Spinal cord (tissue), 9 donors: ENCODE measurements at regions not wholly inside any gene's neighbourhood (a gene's known extent, or its start where the extent isn't known, plus 50 kb on each side); places are given as distances from the start of the nearest gene placed in this dataset.

Source experiments
- DNase-seq, 6 donors: peaks; one replicate each; pipeline versions ENCODE4 v3.0.0 to v3.0.0-alpha.2; 2013 to 2015; ENCODE audit warnings: low spot score in 6 of 6, low read depth in 4 of 6
- H3K27ac ChIP-seq: one replicate; pipeline ENCODE4 v1.5.1; 2013; ENCODE audit warnings: low read depth, low read length, control low read depth
- H3K27me3 ChIP-seq: one replicate; pipeline ENCODE4 v1.6.1; 2013; ENCODE audit warnings: low read length; ENCODE audit not compliant: control insufficient read depth, insufficient read depth
- H3K36me3 ChIP-seq: one replicate; pipeline ENCODE4 v1.6.1; 2013; ENCODE audit warnings: low read length; ENCODE audit not compliant: control insufficient read depth, insufficient read depth
- H3K4me1 ChIP-seq: one replicate; pipeline ENCODE4 v1.6.1; 2013; ENCODE audit warnings: low read length; ENCODE audit not compliant: control insufficient read depth, insufficient read depth
- H3K4me3 ChIP-seq: one replicate; pipeline ENCODE4 v1.5.1; 2013; ENCODE audit warnings: low read depth, low read length, control low read depth
- H3K9me3 ChIP-seq: one replicate; pipeline ENCODE4 v1.6.1; 2013; ENCODE audit warnings: low read length; ENCODE audit not compliant: control insufficient read depth, insufficient read depth
- WGBS: methylation state at CpG from one replicate; pipeline ENCODE4 v1.1.5; 2013; ENCODE audit warnings: missing lambda C conversion rate; ENCODE audit not compliant: insufficient coverage; 5-methylcytosine and 5-hydroxymethylcytosine counted together
- donor health status: healthy.

DNA sequence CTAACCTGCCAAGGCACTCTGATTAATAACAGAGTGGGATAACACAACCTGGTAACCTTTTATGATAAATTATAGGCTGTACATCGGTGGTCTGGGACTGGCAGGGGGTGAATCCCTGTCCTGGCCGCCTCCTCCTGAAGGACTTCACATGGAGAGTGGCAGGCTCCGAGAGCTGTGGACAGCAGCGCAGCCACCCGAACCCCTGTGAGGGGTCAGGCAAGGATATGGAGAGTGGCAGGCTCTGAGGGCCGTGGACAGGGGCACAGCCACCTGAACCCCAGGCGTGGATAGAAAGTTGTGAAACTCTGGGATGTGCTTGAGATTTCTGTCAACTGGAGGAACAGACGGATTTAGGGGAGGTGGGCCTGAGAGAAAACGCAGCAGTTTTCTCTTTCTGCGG, 107.0 kb upstream of the MGMT start:
- H3K4me3 ChIP-seq = no peak overlapping the region
- no peaks in the 10 kb centered on the region for H3K4me1 ChIP-seq
- WGBS = 86% methylated on average over 9 of the region's 10 CpGs
- no peak overlapping the region for H3K27ac ChIP-seq
- no peaks in the 10 kb centered on the region for H3K27me3 ChIP-seq
- no peaks in the 10 kb centered on the region for H3K36me3 ChIP-seq
- no peak for DNase-seq
- peaks cover 1% of the 10 kb centered on the region for H3K9me3 ChIP-seq

DNA sequence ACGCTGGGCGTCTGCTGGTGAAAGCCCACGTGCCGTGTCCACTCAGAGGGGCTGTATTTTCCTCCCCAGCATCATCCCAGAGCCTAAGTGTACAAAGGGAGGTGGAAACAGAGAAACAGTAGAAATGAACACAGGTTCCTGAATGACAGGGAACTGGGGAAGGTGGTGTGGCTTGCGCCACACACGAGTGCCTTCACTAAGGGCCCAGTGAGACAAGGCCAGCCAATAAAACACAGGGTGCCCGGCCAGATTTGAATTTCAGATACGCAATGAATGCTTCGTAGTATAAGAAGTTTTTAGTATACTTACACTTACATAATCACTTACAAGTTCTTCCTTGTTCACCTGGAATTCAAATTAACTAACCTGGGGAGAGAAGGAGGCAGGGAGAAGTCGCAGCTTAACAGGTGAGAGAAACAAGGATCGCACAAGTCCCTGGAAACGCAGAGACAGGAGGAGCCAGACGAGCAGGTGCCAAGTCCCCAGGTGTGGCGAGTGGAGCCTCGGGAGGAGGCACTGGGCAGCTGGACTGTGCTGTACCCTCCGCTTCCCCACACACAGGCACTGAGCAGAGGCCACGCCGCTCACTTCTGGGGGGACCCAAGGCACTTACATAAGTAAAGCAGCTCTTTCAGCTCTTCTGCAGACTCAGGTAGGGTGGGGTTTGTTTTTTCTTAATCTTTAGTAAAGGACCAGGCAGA, 105.2 kb upstream of the MGMT start:
- no peaks in the 10 kb centered on the region for H3K4me1 ChIP-seq
- no peaks in the 10 kb centered on the region for H3K36me3 ChIP-seq
- 95% methylated on average over 7 of the region's 18 CpGs for WGBS
- H3K27ac ChIP-seq = no peak overlapping the region
- no peaks in the 10 kb centered on the region for H3K9me3 ChIP-seq
- no peaks in the 10 kb centered on the region for H3K27me3 ChIP-seq
- H3K4me3 ChIP-seq = no peak overlapping the region
- DNase-seq = no peak

DNA sequence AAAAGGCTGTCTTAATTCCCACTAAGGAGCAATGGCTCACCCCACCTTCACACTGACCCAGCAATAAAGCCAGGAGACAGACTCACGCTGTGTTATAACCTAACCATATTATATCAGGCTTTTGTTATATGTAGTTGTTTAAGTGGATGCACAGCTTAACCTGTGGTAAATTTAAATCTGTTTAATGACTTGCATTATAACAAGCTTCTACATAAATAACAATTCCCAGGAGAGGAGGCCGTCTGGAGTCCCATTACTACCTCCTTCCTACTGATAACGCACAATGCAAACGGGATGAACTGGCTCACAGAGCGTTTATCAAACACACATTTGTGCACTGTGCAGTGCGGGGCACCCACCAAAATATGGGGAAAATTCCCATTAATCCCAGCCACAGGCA, 102.1 kb upstream of the MGMT start:
- DNase-seq = peak in 1 of 6 donors; percentile 24
- H3K9me3 ChIP-seq = no peaks in the 10 kb centered on the region
- no peak overlapping the region for H3K4me3 ChIP-seq
- H3K27ac ChIP-seq = no peak overlapping the region
- peaks cover 6% of the 10 kb centered on the region for H3K4me1 ChIP-seq
- WGBS = 73% methylated on average over 3 of the region's 6 CpGs
- no peaks in the 10 kb centered on the region for H3K27me3 ChIP-seq
- H3K36me3 ChIP-seq = no peaks in the 10 kb centered on the region

DNA sequence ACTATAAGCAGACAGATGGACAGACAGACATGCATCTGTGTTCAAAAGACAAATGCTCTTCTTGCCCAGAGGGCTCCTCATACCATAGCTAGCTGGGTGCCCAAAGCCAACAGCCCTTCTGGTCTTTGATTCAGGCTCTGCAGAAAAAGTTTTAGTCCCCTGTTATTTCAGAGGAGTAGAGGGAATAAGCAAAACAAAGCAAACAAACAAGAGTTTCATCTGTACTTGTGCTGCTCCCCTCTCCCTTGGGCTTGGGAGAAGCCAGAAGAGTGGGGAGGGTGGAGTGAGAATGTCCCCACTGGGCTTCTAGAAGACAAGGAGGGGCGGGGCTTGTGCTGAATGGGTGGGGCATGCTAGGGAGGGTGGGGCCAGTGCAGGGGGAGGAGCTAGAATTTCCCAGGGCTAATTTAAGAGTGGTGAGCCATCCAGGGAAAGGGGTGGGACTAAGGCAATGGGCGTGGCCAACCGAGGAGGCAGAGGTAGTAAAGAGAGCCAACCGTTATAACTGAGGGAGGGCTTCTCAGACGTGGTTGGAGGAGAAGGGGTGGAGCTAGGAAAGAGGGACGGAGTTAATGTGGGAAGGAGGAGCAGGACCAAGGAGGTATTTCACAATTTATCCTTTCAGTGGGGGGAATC, 101.2 kb upstream of the MGMT start:
- H3K36me3 ChIP-seq = no peaks in the 10 kb centered on the region
- no peaks in the 10 kb centered on the region for H3K27me3 ChIP-seq
- H3K4me3 ChIP-seq = no peak overlapping the region
- DNase-seq = no peak
- peaks cover 6% of the 10 kb centered on the region for H3K4me1 ChIP-seq
- no peaks in the 10 kb centered on the region for H3K9me3 ChIP-seq
- 88% methylated on average over 5 of the region's 6 CpGs for WGBS
- H3K27ac ChIP-seq = no peak overlapping the region

DNA sequence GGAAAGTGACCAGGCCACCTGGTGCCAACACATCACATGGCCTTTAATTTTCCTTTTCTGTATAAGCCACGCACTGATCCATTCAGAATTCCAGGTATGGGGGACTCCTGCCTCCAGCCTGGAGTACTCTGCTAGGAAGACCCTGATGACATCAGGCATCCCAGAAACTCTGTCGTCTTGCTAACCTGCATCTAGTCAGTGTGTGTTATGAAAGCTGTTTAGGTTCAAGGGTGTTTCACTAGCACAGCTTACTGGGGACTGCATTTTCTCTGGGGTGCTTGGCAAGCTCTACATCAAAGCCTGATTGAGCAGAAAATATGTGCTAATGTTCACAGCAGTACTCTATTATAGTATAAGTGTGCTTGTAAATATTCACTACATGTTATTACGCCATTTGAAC, 100.6 kb upstream of the MGMT start:
- Histone ChIP-seq H3K36me3 (no peaks in the 10 kb centered on the region), H3K9me3 (no peaks in the 10 kb centered on the region), H3K4me3 (no peak overlapping the region), H3K27ac (no peak overlapping the region), H3K4me1 (peaks cover 6% of the 10 kb centered on the region), H3K27me3 (no peaks in the 10 kb centered on the region)
- WGBS = 47% methylated on average over 2 of the region's 3 CpGs
- DNase-seq = peak in 1 of 6 donors; percentile 46

DNA sequence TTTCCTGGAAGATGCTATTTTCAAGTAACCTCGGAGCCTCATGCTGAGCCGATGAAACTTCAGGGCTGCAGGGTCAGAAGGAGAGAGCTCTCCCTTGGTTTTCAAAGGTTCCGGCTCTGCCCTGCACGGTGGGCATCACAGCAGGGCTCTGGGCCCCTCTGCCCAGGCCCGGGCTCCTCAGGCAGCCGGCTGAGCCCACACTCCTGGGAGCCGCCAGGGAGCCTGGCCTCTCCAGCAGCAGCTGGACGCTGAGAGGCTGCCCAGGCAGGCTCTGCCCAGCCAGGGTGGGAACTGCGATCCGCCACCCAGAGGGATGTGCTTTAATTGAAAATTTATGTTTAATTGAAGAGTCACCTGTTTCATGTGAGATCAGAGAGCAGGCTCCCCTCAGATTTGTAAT, 97.5 kb upstream of the MGMT start:
- H3K4me3 ChIP-seq = no peak overlapping the region
- DNase-seq = no peak
- WGBS = 49% methylated on average over 10 of the region's 10 CpGs

DNA sequence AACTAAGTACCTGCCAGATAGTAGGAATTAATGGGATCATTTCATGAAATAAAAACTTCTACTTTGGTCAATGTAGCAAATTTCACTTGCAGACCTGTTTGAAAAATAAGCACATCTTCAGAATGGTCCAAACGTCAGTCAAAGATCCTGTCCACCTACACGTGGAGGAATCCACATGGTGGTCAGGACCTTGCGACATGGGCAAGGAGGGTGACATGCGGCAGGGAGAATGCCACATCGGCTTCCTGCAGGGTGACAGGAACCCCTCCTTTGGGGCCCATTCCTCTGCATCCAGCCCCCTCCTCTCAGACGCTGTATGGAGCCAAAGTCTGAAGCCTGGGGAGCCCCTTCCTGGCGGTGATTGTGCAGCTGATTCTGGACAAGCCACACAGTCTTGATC, 95.5 kb upstream of the MGMT start:
- Histone ChIP-seq H3K36me3 (no peaks in the 10 kb centered on the region), H3K27ac (no peak overlapping the region), H3K4me3 (no peak overlapping the region), H3K9me3 (no peaks in the 10 kb centered on the region), H3K27me3 (no peaks in the 10 kb centered on the region), H3K4me1 (peaks cover 6% of the 10 kb centered on the region)
- DNase-seq = no peak
- WGBS = 62% methylated on average over 4 of the region's 7 CpGs

More for the DNA sequence above, 97.5 kb upstream of the MGMT start:
- no peaks in the 10 kb centered on the region for H3K27me3 ChIP-seq
- no peak overlapping the region for H3K27ac ChIP-seq
- peaks cover 6% of the 10 kb centered on the region for H3K4me1 ChIP-seq
- H3K36me3 ChIP-seq = no peaks in the 10 kb centered on the region
- no peaks in the 10 kb centered on the region for H3K9me3 ChIP-seq

DNA sequence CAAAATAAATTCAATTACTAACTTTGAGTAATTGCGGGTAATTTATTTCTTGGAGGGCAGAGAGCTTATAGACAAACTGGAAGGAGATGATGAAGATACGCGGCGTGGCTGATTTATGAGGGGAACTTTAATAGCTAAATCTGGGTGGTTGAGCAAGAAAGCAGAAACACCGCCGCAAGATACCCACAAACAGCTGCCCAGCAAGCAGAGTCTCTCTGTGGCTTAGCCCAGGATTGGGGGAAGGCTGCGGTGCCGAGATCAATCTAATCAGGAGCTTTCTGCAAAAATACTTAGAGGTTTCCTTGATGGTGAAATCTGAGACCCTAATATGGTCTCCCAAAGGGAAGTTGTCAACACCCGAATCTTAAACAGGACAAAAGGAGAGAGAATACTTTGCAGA, 94.9 kb upstream of the MGMT start:
- Histone ChIP-seq H3K4me1 (peaks cover 6% of the 10 kb centered on the region), H3K27ac (no peak overlapping the region), H3K36me3 (no peaks in the 10 kb centered on the region), H3K9me3 (no peaks in the 10 kb centered on the region), H3K27me3 (no peaks in the 10 kb centered on the region), H3K4me3 (no peak overlapping the region)
- DNase-seq = no peak
- WGBS = 85% methylated on average over 5 of the region's 9 CpGs

DNA sequence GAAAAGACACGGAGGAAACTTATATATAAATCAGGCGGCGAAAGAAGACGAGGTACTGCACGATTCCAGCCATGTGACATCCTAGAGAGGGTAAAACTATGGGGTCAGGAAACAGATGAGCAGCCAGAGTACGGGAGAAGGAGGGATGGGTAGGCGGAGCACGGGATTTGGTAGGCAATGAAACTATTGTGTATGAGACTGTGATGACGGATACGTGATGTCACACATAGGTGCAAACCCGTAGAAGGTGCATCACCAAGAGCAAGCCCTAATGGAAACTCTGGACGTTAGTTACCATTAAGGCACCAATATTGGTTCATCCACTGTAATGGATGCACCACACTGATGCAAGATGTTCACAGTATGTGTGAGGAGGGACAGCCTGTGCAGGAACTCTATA, 93.8 kb upstream of the MGMT start:
- H3K36me3 ChIP-seq = no peaks in the 10 kb centered on the region
- peaks cover 6% of the 10 kb centered on the region for H3K4me1 ChIP-seq
- no peak overlapping the region for H3K27ac ChIP-seq
- H3K4me3 ChIP-seq = no peak overlapping the region
- DNase-seq = no peak
- no peaks in the 10 kb centered on the region for H3K27me3 ChIP-seq
- H3K9me3 ChIP-seq = no peaks in the 10 kb centered on the region
- WGBS = 91% methylated on average over 11 of the region's 12 CpGs

DNA sequence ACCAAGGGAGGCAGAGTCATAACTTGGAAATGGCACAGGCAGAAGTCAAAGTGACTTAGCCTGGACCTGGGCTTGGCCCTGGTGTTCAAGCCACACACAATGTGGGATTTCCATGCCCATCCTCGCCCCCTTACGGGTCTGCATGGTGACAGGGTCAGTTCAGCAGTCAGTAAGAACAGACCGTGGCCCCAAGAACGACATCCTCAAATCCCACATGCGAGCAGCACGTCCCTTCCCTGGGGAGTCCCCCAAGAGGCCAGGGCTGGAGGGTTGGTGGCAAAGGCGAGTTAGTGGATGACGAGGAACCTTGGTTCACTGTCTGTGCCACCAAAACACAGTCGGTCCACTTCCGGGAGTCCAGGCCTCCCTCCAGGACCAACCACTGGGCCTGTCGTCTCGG, 93.3 kb upstream of the MGMT start:
- no peak for DNase-seq
- Histone ChIP-seq H3K4me3 (no peak overlapping the region), H3K36me3 (no peaks in the 10 kb centered on the region), H3K9me3 (no peaks in the 10 kb centered on the region), H3K4me1 (peaks cover 6% of the 10 kb centered on the region), H3K27ac (no peak overlapping the region), H3K27me3 (no peaks in the 10 kb centered on the region)
- 97% methylated on average over 10 of the region's 12 CpGs for WGBS
